GM12874 (cell line): ENCODE measurements at regions not wholly inside any gene's neighbourhood (a gene's known extent, or its start where the extent isn't known, plus 50 kb on each side); places are given as distances from the start of the nearest gene placed in this dataset.

ENCODE experiments used
- CTCF ChIP-seq: IDR thresholded peaks from 2 replicates; pipeline ENCODE4 v1.5.1; 2011; ENCODE audit warnings: low read depth, mild to moderate bottlenecking, control low read depth, low read length, moderate library complexity; ENCODE audit not compliant: insufficient read depth

- TF ChIP-seq CTCF: no peak
These were observed 520.3 kb downstream of the DTWD2 start for GRCh38 chr5:118468085-118468484.

GRCh38 chr5:118467103-118467502, 521.2 kb downstream of the DTWD2 start:
- TF ChIP-seq CTCF: no peak

GRCh38 chr5:118466418-118466817, 521.9 kb downstream of the DTWD2 start:
- TF ChIP-seq CTCF: no peak

- TF ChIP-seq CTCF: no peak
These were observed 526.9 kb downstream of the DTWD2 start for GRCh38 chr5:118461436-118461835.

GRCh38 chr5:118459490-118459889, 528.9 kb downstream of the DTWD2 start:
- no peak for TF ChIP-seq CTCF

- no peak for TF ChIP-seq CTCF
These were observed 532.3 kb downstream of the DTWD2 start for GRCh38 chr5:118456085-118456484.

- no peak for TF ChIP-seq CTCF
These were observed 536.6 kb downstream of the DTWD2 start for GRCh38 chr5:118451697-118452247.
